Ascending aorta (tissue), 2 donors: ENCODE measurements at regions not wholly inside any gene's neighbourhood (a gene's known extent, or its start where the extent isn't known, plus 50 kb on each side); places are given as distances from the start of the nearest gene placed in this dataset.
A peak's percentile ranks its signal among the peaks of the same experiment; 100 is the strongest.

ENCODE experiments used
- DNase-seq, 2 donors: peaks; one replicate each; pipeline ENCODE4 v3.0.0-alpha.2; 2019; ENCODE audit warnings: low spot score in 2 of 2
- H3K27ac ChIP-seq, 2 donors: fragments of 200-600 bp; sonication (generic); one replicate each; pipeline ENCODE4 v1.5.1; 2016 to 2017; ENCODE audit warnings: mild to moderate bottlenecking in 1 of 2
- H3K27me3 ChIP-seq: fragments of 200-600 bp; sonication (generic); one replicate; pipeline ENCODE4 v1.5.1; 2017
- H3K36me3 ChIP-seq, 2 donors: fragments of 200-600 bp; sonication (generic); one replicate each; pipeline ENCODE4 v1.5.1; 2016
- H3K4me1 ChIP-seq, 2 donors: fragments of 200-600 bp; sonication (generic); one replicate each; pipeline ENCODE4 v1.5.1; 2016 to 2017; ENCODE audit warnings: mild to moderate bottlenecking in 1 of 2
- H3K4me3 ChIP-seq, 2 donors: fragments of 200-600 bp; sonication (generic); one replicate each; pipeline ENCODE4 v1.5.1; 2016 to 2017; ENCODE audit warnings: mild to moderate bottlenecking in 1 of 2
- H3K9me3 ChIP-seq, 2 donors: fragments of 200-600 bp; sonication (generic); one replicate each; pipeline ENCODE4 v1.5.1; 2016
- CTCF ChIP-seq, 3 experiments: fragments of 200-600 bp in 2 of 3; fragments of 450-650 bp in 1 of 3; sonication (generic) in 2 of 3; IDR thresholded peaks; one replicate each; pipeline ENCODE4 v1.5.1; 2016 to 2019; ENCODE audit warnings: antibody characterized with exemption in 3 of 3, mild to moderate bottlenecking in 1 of 3, moderate library complexity in 1 of 3
- intact Hi-C: fragments of 100-400 bp; cut with DNase I; formaldehyde crosslinking; loops from one replicate; pipeline ENCODE4 v1.15.1; 2023

DNA sequence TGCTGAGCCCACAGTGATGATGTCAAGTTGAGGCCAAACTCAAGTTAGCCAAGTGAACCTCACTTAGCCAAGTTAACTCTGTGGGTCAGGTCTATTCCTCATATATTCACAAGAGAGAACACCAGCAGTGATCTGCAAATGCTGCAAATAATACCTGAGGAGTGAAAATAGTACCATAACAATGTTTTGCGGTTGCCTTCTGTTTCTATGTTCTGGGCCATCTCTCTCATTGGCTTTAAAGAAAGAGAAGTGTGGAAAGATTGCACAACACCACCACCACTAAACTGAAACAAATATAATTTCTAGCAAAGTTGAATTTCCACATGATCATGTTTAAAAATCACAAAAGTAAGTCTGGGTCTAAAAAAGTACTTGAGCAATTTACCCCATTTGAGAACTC, 211.1 kb upstream of the GALNT5 start:
- no peak for DNase-seq
- H3K4me1 ChIP-seq: no peaks in the 10 kb centered on the region
- no peak overlapping the region for H3K4me3 ChIP-seq
- no peak for TF ChIP-seq CTCF (IDR thresholded peaks at IDR 0.05)
- no peaks in the 10 kb centered on the region for H3K36me3 ChIP-seq
- H3K27me3 ChIP-seq: no peaks in the 10 kb centered on the region
- no peak overlapping the region for H3K27ac ChIP-seq
- intact Hi-C loops: no loop called here
- no peaks in the 10 kb centered on the region for H3K9me3 ChIP-seq

- Histone ChIP-seq H3K27me3 (no peaks in the 10 kb centered on the region), H3K36me3 (no peaks in the 10 kb centered on the region), H3K27ac (no peak overlapping the region), H3K4me3 (no peak overlapping the region), H3K9me3 (no peaks in the 10 kb centered on the region), H3K4me1 (no peaks in the 10 kb centered on the region)
- intact Hi-C loops: no loop called here
- TF ChIP-seq CTCF (IDR thresholded peaks at IDR 0.05): no peak
- DNase-seq: no peak
These were observed 204.8 kb upstream of the GALNT5 start for GRCh38 chr2:157052685-157053224.

DNA sequence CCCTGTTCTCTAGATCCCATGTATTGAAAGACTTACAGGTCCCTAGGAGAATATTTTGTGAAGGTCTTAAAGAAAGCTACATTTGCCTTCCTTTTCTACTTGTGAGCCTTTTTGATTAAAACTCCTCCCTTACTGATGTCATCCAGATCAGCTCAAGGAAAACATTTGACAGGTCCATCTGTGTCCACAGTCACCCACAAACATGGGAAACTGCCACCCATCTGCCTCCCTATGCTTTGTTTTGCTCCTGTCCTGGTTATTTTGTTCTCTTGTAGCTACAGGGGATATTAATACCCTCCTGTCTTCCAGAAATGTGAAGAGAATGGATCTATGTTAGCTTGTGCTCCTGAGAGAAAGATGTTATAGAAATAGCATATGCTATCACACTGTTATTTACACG, 203.6 kb upstream of the GALNT5 start:
- DNase-seq: no peak

GRCh38 chr2:157055660-157056199, 201.8 kb upstream of the GALNT5 start:
- Histone ChIP-seq H3K27me3 (no peaks in the 10 kb centered on the region), H3K27ac (no peak overlapping the region), H3K4me1 (no peaks in the 10 kb centered on the region), H3K4me3 (no peak overlapping the region), H3K9me3 (no peaks in the 10 kb centered on the region), H3K36me3 (no peaks in the 10 kb centered on the region)
- peak in 1 of 3 experiments; percentile 37 for TF ChIP-seq CTCF (IDR thresholded peaks at IDR 0.05)
- no peak for DNase-seq
- intact Hi-C loops: no loop called here

More for the DNA sequence above, 203.6 kb upstream of the GALNT5 start:
- Histone ChIP-seq H3K4me1 (no peaks in the 10 kb centered on the region), H3K36me3 (no peaks in the 10 kb centered on the region), H3K27ac (no peak overlapping the region), H3K27me3 (no peaks in the 10 kb centered on the region), H3K9me3 (no peaks in the 10 kb centered on the region), H3K4me3 (no peak overlapping the region)
- no peak for TF ChIP-seq CTCF (IDR thresholded peaks at IDR 0.05)
- intact Hi-C loops: no loop called here

DNA sequence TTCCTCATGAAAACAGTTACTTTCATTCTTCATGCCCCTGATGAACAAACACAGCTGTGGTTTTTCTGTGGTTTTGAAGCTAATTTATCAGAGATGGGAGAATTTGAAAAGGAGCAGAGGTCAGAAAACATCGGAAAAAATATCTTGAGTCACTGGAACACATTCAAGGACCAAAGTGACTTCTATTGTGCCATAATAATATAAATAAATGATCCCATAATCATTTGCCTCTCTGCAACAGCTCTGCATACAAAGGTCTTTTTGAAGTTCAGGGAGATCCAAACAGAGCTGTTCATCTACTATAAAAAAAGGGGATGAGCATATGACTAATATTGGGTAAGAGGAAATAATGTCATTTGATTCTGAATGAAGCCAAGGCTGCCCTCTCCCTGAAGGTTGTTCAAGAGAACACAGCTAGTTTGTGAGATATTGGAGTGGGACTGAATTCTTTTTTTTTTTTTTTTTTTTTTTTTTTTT, 201.3 kb upstream of the GALNT5 start:
- intact Hi-C loops: no loop called here

More for the DNA sequence above, 201.3 kb upstream of the GALNT5 start:
- H3K9me3 ChIP-seq: no peaks in the 10 kb centered on the region
- H3K36me3 ChIP-seq: no peaks in the 10 kb centered on the region
- no peaks in the 10 kb centered on the region for H3K27me3 ChIP-seq
- no peak for DNase-seq
- H3K27ac ChIP-seq: no peak overlapping the region
- no peaks in the 10 kb centered on the region for H3K4me1 ChIP-seq
- TF ChIP-seq CTCF (IDR thresholded peaks at IDR 0.05): no peak
- H3K4me3 ChIP-seq: no peak overlapping the region
